H9 (cell line): ENCODE measurements at regions not wholly inside any gene's neighbourhood (a gene's known extent, or its start where the extent isn't known, plus 50 kb on each side); places are given as distances from the start of the nearest gene placed in this dataset.

Experiments
- DNase-seq: peaks from one replicate; pipeline ENCODE4 v3.0.0-alpha.2; 2017
- H2AFZ ChIP-seq: one replicate; pipeline ENCODE4 v1.6.1; 2013; ENCODE audit warnings: mild to moderate bottlenecking, low read length, control low read depth, moderate library complexity
- H2AK5ac ChIP-seq: 2 replicates; pipeline ENCODE4 v1.6.1; 2013; ENCODE audit warnings: low read length, control low read depth, mixed read lengths; ENCODE audit not compliant: insufficient read length
- H2BK120ac ChIP-seq: one replicate; pipeline ENCODE4 v1.6.1; 2013; ENCODE audit warnings: low read depth, mild to moderate bottlenecking, low read length, control low read depth, inconsistent platforms; ENCODE audit not compliant: poor library complexity, severe bottlenecking
- H2BK12ac ChIP-seq: 2 replicates; pipeline ENCODE4 v1.6.1; 2013; ENCODE audit warnings: low read length, control low read depth, mixed read lengths, low read depth; ENCODE audit not compliant: insufficient read length
- H2BK15ac ChIP-seq: 2 replicates; pipeline ENCODE4 v1.6.1; 2013; ENCODE audit warnings: low read depth, low read length, control low read depth
- H2BK20ac ChIP-seq: one replicate; pipeline ENCODE4 v1.6.1; 2013; ENCODE audit warnings: low read depth, mild to moderate bottlenecking, low read length, control low read depth, inconsistent platforms; ENCODE audit not compliant: poor library complexity, severe bottlenecking
- H2BK5ac ChIP-seq: 2 replicates; pipeline ENCODE4 v1.6.1; 2013; ENCODE audit warnings: low read length, control low read depth, mixed read lengths; ENCODE audit not compliant: insufficient read length
- H3K14ac ChIP-seq: 2 replicates; pipeline ENCODE4 v1.6.1; 2013; ENCODE audit warnings: low read length, control low read depth; ENCODE audit not compliant: insufficient read depth
- H3K18ac ChIP-seq: 2 replicates; pipeline ENCODE4 v1.6.1; 2013; ENCODE audit warnings: low read depth, mild to moderate bottlenecking, mixed read lengths, low read length, control low read depth; ENCODE audit not compliant: insufficient read length
- H3K23ac ChIP-seq: 2 replicates; pipeline ENCODE4 v1.6.1; 2013; ENCODE audit warnings: low read length, control low read depth, mixed read lengths, low read depth; ENCODE audit not compliant: insufficient read length
- H3K23me2 ChIP-seq: 2 replicates; pipeline ENCODE4 v1.6.1; 2013; ENCODE audit warnings: low read depth, mild to moderate bottlenecking, mixed read lengths, low read length, control low read depth; ENCODE audit not compliant: insufficient read length, poor library complexity, severe bottlenecking
- H3K27ac ChIP-seq: 2 replicates; pipeline ENCODE4 v1.5.1; 2013; ENCODE audit warnings: low read length, control low read depth, mixed read lengths, low read depth; ENCODE audit not compliant: insufficient read length
- H3K27me3 ChIP-seq: 2 replicates; pipeline ENCODE4 v1.6.1; 2013; ENCODE audit warnings: low read length, control low read depth, inconsistent platforms; ENCODE audit not compliant: insufficient read depth
- H3K4ac ChIP-seq: 2 replicates; pipeline ENCODE4 v1.6.1; 2013; ENCODE audit warnings: low read depth, mild to moderate bottlenecking, control low read depth, inconsistent platforms, low read length, moderate library complexity
- H3K4me1 ChIP-seq: 2 replicates; pipeline ENCODE4 v1.6.1; 2013; ENCODE audit warnings: low read length, control low read depth, inconsistent platforms; ENCODE audit not compliant: insufficient read depth
- H3K4me2 ChIP-seq: 2 replicates; pipeline ENCODE4 v1.6.1; 2013; ENCODE audit warnings: low read length, control low read depth, mixed read lengths; ENCODE audit not compliant: insufficient read length, insufficient read depth
- H3K56ac ChIP-seq: 2 replicates; pipeline ENCODE4 v1.6.1; 2013; ENCODE audit warnings: low read depth, mild to moderate bottlenecking, mixed read lengths, low read length, control low read depth; ENCODE audit not compliant: insufficient read length
- H3K79me1 ChIP-seq: 2 replicates; pipeline ENCODE4 v1.6.1; 2013; ENCODE audit warnings: low read depth, mild to moderate bottlenecking, moderate library complexity, low read length, control low read depth, inconsistent platforms; ENCODE audit not compliant: insufficient read depth, poor library complexity, severe bottlenecking
- H3K79me2 ChIP-seq: 2 replicates; pipeline ENCODE4 v1.6.1; 2013; ENCODE audit warnings: low read length, control low read depth, inconsistent platforms; ENCODE audit not compliant: insufficient read depth
- H3K9ac ChIP-seq: 2 replicates; pipeline ENCODE4 v1.6.1; 2013; ENCODE audit warnings: low read length, control low read depth, mixed read lengths; ENCODE audit not compliant: insufficient read length; ENCODE audit errors: extremely low read depth
- H3K9me3 ChIP-seq: one replicate; pipeline ENCODE4 v1.6.1; 2013; ENCODE audit warnings: low read depth, low read length, inconsistent platforms; ENCODE audit not compliant: control insufficient read depth
- H3T11ph ChIP-seq: one replicate; pipeline ENCODE4 v1.6.1; 2013; ENCODE audit warnings: mild to moderate bottlenecking, low read length, control low read depth, inconsistent platforms
- H4K20me1 ChIP-seq: one replicate; pipeline ENCODE4 v1.6.1; 2013; ENCODE audit not compliant: control insufficient read depth, insufficient read length, insufficient read depth
- H4K5ac ChIP-seq: 2 replicates; pipeline ENCODE4 v1.6.1; 2013; ENCODE audit warnings: low read depth, mild to moderate bottlenecking, mixed read lengths, low read length, control low read depth; ENCODE audit not compliant: insufficient read length
- H4K8ac ChIP-seq: replicated peaks from 2 replicates; pipeline ENCODE4 v1.6.1; 2013; ENCODE audit warnings: low read length, control low read depth, mixed read lengths, low read depth; ENCODE audit not compliant: insufficient read length
- H4K91ac ChIP-seq: 2 replicates; pipeline ENCODE4 v1.6.1; 2013; ENCODE audit warnings: low read depth, mild to moderate bottlenecking, moderate library complexity, mixed read lengths, low read length, control low read depth; ENCODE audit not compliant: insufficient read length
- H3K27ac Mint-ChIP-seq, 3 experiments: 2 replicates in 2 of 3; 3 replicates in 1 of 3; pipeline ENCODE4 v1.8.0; 2020 to 2021; ENCODE audit warnings: mixed read lengths in 3 of 3, mild to moderate bottlenecking in 1 of 3, moderate library complexity in 1 of 3
- H3K27me3 Mint-ChIP-seq: 2 replicates; pipeline ENCODE4 v1.8.0; 2021; ENCODE audit warnings: low read depth, mild to moderate bottlenecking, moderate library complexity, mixed read lengths
- H3K36me3 Mint-ChIP-seq, 3 experiments: 2 replicates in 2 of 3; 3 replicates in 1 of 3; pipeline ENCODE4 v1.8.0; 2020 to 2021; ENCODE audit warnings: low read depth in 3 of 3, mixed read lengths in 3 of 3; ENCODE audit not compliant: insufficient read depth in 1 of 3
- H3K4me1 Mint-ChIP-seq, 2 experiments: 2 replicates each; pipeline ENCODE4 v1.8.0; 2020; ENCODE audit warnings: mixed read lengths in 2 of 2
- H3K4me3 Mint-ChIP-seq, 2 experiments: 2 replicates in 1 of 2; 3 replicates in 1 of 2; pipeline ENCODE4 v1.8.0; 2020 to 2021; ENCODE audit warnings: mild to moderate bottlenecking in 2 of 2, mixed read lengths in 2 of 2, moderate library complexity in 1 of 2
- H3K9me3 Mint-ChIP-seq, 2 experiments: 2 replicates in 1 of 2; 3 replicates in 1 of 2; pipeline ENCODE4 v1.8.0; 2020; ENCODE audit warnings: mild to moderate bottlenecking in 2 of 2, mixed read lengths in 2 of 2, moderate library complexity in 1 of 2
- WGBS: extraction: QIAGEN DNeasy Blood & Tissue Kit; methylation state at CpG from one replicate; pipeline ENCODE4 v1.1.7; 2013; ENCODE audit warnings: missing lambda C conversion rate, low lambda C conversion rate, mixed read lengths; ENCODE audit not compliant: insufficient read length; ENCODE audit errors: extremely low coverage; 5-methylcytosine and 5-hydroxymethylcytosine counted together
- TF ChIP-seq, protein P1 (sequence below): fragments of 200-600 bp; sonication (generic); conservative IDR thresholded peaks from 3 replicates; pipeline ENCODE4 v1.8.0; 2021; ENCODE audit warnings: antibody characterized with exemption, mild to moderate bottlenecking

DNA sequence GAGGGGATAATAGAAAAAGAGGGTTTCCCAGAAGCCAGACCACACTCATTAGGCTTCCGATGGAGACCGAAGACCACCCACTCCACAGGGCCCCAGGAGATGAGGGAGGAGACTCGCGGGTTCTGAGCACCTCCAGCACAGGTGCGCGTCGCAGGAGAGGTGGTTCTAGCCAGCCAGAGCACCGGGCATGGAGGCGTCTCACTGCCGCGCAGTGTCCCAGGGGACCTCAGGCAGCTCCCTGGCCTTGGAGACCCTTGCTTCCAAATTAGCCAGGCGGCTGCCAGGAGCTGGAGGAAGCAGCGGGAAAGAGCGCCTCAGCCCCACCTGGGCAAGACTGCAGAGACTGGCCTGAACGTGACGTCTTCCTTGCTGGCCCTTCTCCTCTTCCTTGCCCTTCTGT lies 115.4 kb upstream of the FBXL7 start:
- Histone ChIP-seq H3K14ac (no peak overlapping the region; the same call in 1 of the 2 replicates), H3K4ac (no peak overlapping the region), H3K79me2 (no peaks in the 10 kb centered on the region), H2BK120ac (no peak overlapping the region), H3K9ac (no peak overlapping the region), H2BK20ac (no peak overlapping the region), H2AK5ac (no peak overlapping the region), H4K91ac (no peak overlapping the region), H4K5ac (no peak overlapping the region), H4K20me1 (no peaks in the 10 kb centered on the region), H3K27ac (no peak overlapping the region), H2BK15ac (no peak overlapping the region), H2BK5ac (no peak overlapping the region), H3K18ac (no peak overlapping the region), H3K27me3 (no peaks in the 10 kb centered on the region), H3K56ac (no peak overlapping the region), H3K4me1 (no peaks in the 10 kb centered on the region), H3K23me2 (peaks cover 2% of the 10 kb centered on the region), H3K23ac (no peak overlapping the region), H2BK12ac (no peak overlapping the region), H3K4me2 (no peak overlapping the region), H3K9me3 (no peaks in the 10 kb centered on the region), H3T11ph (no peak overlapping the region), H3K79me1 (no peaks in the 10 kb centered on the region), H4K8ac (no peak overlapping the region), H2AFZ (no peak overlapping the region)
- Mint-ChIP-seq H3K4me1 (peaks cover 0 to 4% of the 10 kb centered on the region in 2 experiments), H3K9me3 (no peaks in the 10 kb centered on the region; a peak in 1 of 5 replicates), H3K27ac (no peak overlapping the region), H3K36me3 (no peaks in the 10 kb centered on the region), H3K4me3 (no peak overlapping the region), H3K27me3 (no peaks in the 10 kb centered on the region)
- DNase-seq, result no peak
- no CpG with 5 or more reads among the region's 16 CpGs for whole genome bisulfite sequencing
- TF ChIP-seq, protein P1, sequence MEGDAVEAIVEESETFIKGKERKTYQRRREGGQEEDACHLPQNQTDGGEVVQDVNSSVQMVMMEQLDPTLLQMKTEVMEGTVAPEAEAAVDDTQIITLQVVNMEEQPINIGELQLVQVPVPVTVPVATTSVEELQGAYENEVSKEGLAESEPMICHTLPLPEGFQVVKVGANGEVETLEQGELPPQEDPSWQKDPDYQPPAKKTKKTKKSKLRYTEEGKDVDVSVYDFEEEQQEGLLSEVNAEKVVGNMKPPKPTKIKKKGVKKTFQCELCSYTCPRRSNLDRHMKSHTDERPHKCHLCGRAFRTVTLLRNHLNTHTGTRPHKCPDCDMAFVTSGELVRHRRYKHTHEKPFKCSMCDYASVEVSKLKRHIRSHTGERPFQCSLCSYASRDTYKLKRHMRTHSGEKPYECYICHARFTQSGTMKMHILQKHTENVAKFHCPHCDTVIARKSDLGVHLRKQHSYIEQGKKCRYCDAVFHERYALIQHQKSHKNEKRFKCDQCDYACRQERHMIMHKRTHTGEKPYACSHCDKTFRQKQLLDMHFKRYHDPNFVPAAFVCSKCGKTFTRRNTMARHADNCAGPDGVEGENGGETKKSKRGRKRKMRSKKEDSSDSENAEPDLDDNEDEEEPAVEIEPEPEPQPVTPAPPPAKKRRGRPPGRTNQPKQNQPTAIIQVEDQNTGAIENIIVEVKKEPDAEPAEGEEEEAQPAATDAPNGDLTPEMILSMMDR, result no peak
